A549 (cell line): ENCODE measurements at regions not wholly inside any gene's neighbourhood (a gene's known extent, or its start where the extent isn't known, plus 50 kb on each side); places are given as distances from the start of the nearest gene placed in this dataset.
A peak's percentile ranks its signal among the peaks of the same experiment; 100 is the strongest.

Source experiments
- ATAC-seq, 2 experiments: fragments of 200-7000 bp in 1 of 2; fragments of >200 bp in 1 of 2; cut with Nextera tagmentation in 1 of 2; cut with Tn5 transposase in 1 of 2; 3 replicates each; pipeline versions ENCODE4 v1.8.0 to v1.9.1; 2018 to 2020; ENCODE audit warnings: mild to moderate bottlenecking in 1 of 2, moderate library complexity in 1 of 2
- CTCF ChIA-PET: fragments of 300-600 bp; sonication (Branson Sonifier 250); formaldehyde crosslinking; extraction: SDS; loops from one replicate; lab custom pipeline; 2021; ENCODE audit warnings: antibody characterized with exemption, inconsistent platforms; lab: Yijun Ruan, JAX
- POLR2A ChIA-PET: fragments of 350-600 bp; formaldehyde crosslinking; extraction: SDS; loops from one replicate; lab custom pipeline; 2021; ENCODE audit warnings: antibody characterized with exemption, inconsistent platforms; lab: Yijun Ruan, JAX
- DNase-seq, 2 experiments: peaks; one replicate each; pipeline versions ENCODE4 v3.0.0 to v3.0.0-alpha.2; 2011 to 2016; ENCODE audit warnings: low read depth in 1 of 2, low spot score in 1 of 2
- FAIRE-seq: peaks from 2 replicates; lab custom pipeline; 2011; peaks lifted over from hg19 to GRCh38; lab: Jason Lieb, UNC
- H3K27ac ChIP-seq, 2 experiments: fragments of >200 bp; sonication (Bioruptor Twin); formaldehyde crosslinking; 3 replicates each; pipeline ENCODE4 v1.5.1; 2016 to 2017
- H3K4me1 ChIP-seq: fragments of >200 bp; sonication (Bioruptor Twin); formaldehyde crosslinking; 3 replicates; pipeline ENCODE4 v1.6.1; 2016
- H3K4me2 ChIP-seq: fragments of >200 bp; sonication (Bioruptor Twin); formaldehyde crosslinking; 3 replicates; pipeline ENCODE4 v1.6.1; 2016
- H3K4me3 ChIP-seq: fragments of >200 bp; sonication (Bioruptor Twin); formaldehyde crosslinking; 3 replicates; pipeline ENCODE4 v1.5.1; 2016
- H3K9me3 ChIP-seq: fragments of >200 bp; sonication (Bioruptor Twin); formaldehyde crosslinking; 3 replicates; pipeline ENCODE4 v1.6.1; 2016
- BHLHE40 ChIP-seq: IDR thresholded peaks from 2 replicates; pipeline ENCODE4 v1.6.1; 2012; ENCODE audit warnings: low read depth, low read length, inconsistent platforms
- CBX2 ChIP-seq: fragments of 200-600 bp; sonication (generic); IDR thresholded peaks from 2 replicates; pipeline ENCODE4 v1.6.1; 2016; ENCODE audit warnings: low read depth, mild to moderate bottlenecking, borderline replicate concordance
- CBX8 ChIP-seq: fragments of 200-600 bp; sonication (generic); IDR thresholded peaks from 2 replicates; pipeline ENCODE4 v1.6.1; 2016
- CEBPB ChIP-seq, 2 experiments: fragments of >200 bp in 1 of 2; sonication (Bioruptor Twin) in 1 of 2; formaldehyde crosslinking in 1 of 2; IDR thresholded peaks; 2 replicates each; pipeline ENCODE4 v1.6.1; 2012 to 2016
- CHD4 ChIP-seq: fragments of 200-600 bp; sonication (generic); IDR thresholded peaks from 2 replicates; pipeline ENCODE4 v1.6.1; 2016; ENCODE audit warnings: antibody characterized with exemption, mild to moderate bottlenecking, borderline replicate concordance
- EHF ChIP-seq: fragments of 250-450 bp; sonication (Bioruptor Pico); IDR thresholded peaks from 2 replicates; pipeline ENCODE4 v1.5.0; 2020; ENCODE audit warnings: mild to moderate bottlenecking
- EHMT2 ChIP-seq: fragments of 200-600 bp; sonication (generic); IDR thresholded peaks from 2 replicates; pipeline ENCODE4 v1.6.1; 2016; ENCODE audit warnings: antibody characterized with exemption, low read depth, mild to moderate bottlenecking, moderate library complexity
- FOSB ChIP-seq: fragments of 250-450 bp; sonication (Bioruptor Pico); IDR thresholded peaks from 2 replicates; pipeline ENCODE4 v1.5.0; 2020; ENCODE audit warnings: mild to moderate bottlenecking, moderate library complexity
- FOSL2 ChIP-seq, 2 experiments: fragments of 450-650 bp in 1 of 2; fragments of >200 bp in 1 of 2; sonication (Bioruptor Twin) in 1 of 2; formaldehyde crosslinking; IDR thresholded peaks; 2 replicates each; pipeline versions ENCODE4 v1.5.0 to v1.6.1; 2016 to 2020; ENCODE audit warnings: mild to moderate bottlenecking in 1 of 2, moderate library complexity in 1 of 2
- FOXS1 ChIP-seq: fragments of 250-450 bp; sonication (Bioruptor Pico); IDR thresholded peaks from 2 replicates; pipeline ENCODE4 v1.5.0; 2020; ENCODE audit warnings: mild to moderate bottlenecking, moderate library complexity
- GATA3 ChIP-seq: IDR thresholded peaks from 2 replicates; pipeline ENCODE4 v1.6.1; 2012; ENCODE audit warnings: borderline replicate concordance
- HDAC2 ChIP-seq: fragments of 200-600 bp; sonication (generic); IDR thresholded peaks from 2 replicates; pipeline ENCODE4 v1.6.1; 2016
- HEYL ChIP-seq: fragments of 250-450 bp; sonication (Bioruptor Pico); IDR thresholded peaks from 2 replicates; pipeline ENCODE4 v1.8.0; 2021; ENCODE audit warnings: mild to moderate bottlenecking, moderate library complexity
- HMGXB4 ChIP-seq: fragments of 250-450 bp; sonication (Bioruptor Pico); IDR thresholded peaks from 2 replicates; pipeline ENCODE4 v1.5.0; 2021; ENCODE audit warnings: mild to moderate bottlenecking, moderate library complexity, borderline replicate concordance
- HOXA7 ChIP-seq: fragments of 250-450 bp; sonication (Bioruptor Pico); IDR thresholded peaks from 2 replicates; pipeline ENCODE4 v1.5.0; 2020; ENCODE audit warnings: mild to moderate bottlenecking, moderate library complexity
- JUN ChIP-seq, 2 experiments: fragments of >200 bp; sonication (Bioruptor Twin); formaldehyde crosslinking; IDR thresholded peaks; 2 replicates in 1 of 2; 3 replicates in 1 of 2; pipeline ENCODE4 v1.6.1; 2016 to 2017
- JUNB ChIP-seq: fragments of >200 bp; sonication (Bioruptor Twin); formaldehyde crosslinking; IDR thresholded peaks from 2 replicates; pipeline ENCODE4 v1.6.1; 2016
- KDM1A ChIP-seq: fragments of 200-600 bp; sonication (generic); IDR thresholded peaks from 2 replicates; pipeline ENCODE4 v1.6.1; 2016; ENCODE audit warnings: low read depth, mild to moderate bottlenecking
- KDM5A ChIP-seq: fragments of 200-600 bp; sonication (generic); IDR thresholded peaks from 2 replicates; pipeline ENCODE4 v1.6.1; 2016; ENCODE audit warnings: antibody characterized with exemption, mild to moderate bottlenecking
- MAFK ChIP-seq: fragments of 450-650 bp; IDR thresholded peaks from 2 replicates; pipeline ENCODE4 v1.6.1; 2014; ENCODE audit not compliant: partially characterized antibody
- MYC ChIP-seq: IDR thresholded peaks from 2 replicates; pipeline ENCODE4 v1.6.1; 2012; ENCODE audit warnings: mild to moderate bottlenecking, inconsistent platforms, low read length, improper control_type of control experiment, borderline replicate concordance
- NFE2L2 ChIP-seq: fragments of 150-350 bp; conservative IDR thresholded peaks from 2 replicates; pipeline ENCODE4 v1.6.1; 2014; ENCODE audit warnings: low read length
- PHF8 ChIP-seq: fragments of 200-600 bp; sonication (generic); IDR thresholded peaks from 2 replicates; pipeline ENCODE4 v1.6.1; 2016; ENCODE audit warnings: low read depth, mild to moderate bottlenecking, antibody characterized with exemption, moderate library complexity, borderline replicate concordance
- POLR2A ChIP-seq: IDR thresholded peaks from 2 replicates; pipeline ENCODE4 v1.6.1; 2012; ENCODE audit warnings: mild to moderate bottlenecking, low read length
- POLR2AphosphoS2 ChIP-seq: conservative IDR thresholded peaks from 2 replicates; pipeline ENCODE4 v1.6.1; 2012; ENCODE audit warnings: low read length, improper control_type of control experiment, inconsistent platforms
- RAD21 ChIP-seq, 2 experiments: fragments of >200 bp in 1 of 2; sonication (Bioruptor Twin) in 1 of 2; formaldehyde crosslinking in 1 of 2; IDR thresholded peaks in 1 of 2; conservative IDR thresholded peaks in 1 of 2; 2 replicates in 1 of 2; 3 replicates in 1 of 2; pipeline ENCODE4 v1.6.1; 2012 to 2018; ENCODE audit warnings: inconsistent platforms in 1 of 2
- RARB ChIP-seq: fragments of 250-450 bp; sonication (Bioruptor Pico); IDR thresholded peaks from 2 replicates; pipeline ENCODE4 v1.8.0; 2021; ENCODE audit warnings: mild to moderate bottlenecking, moderate library complexity
- RNF2 ChIP-seq: fragments of 200-600 bp; sonication (generic); IDR thresholded peaks from 2 replicates; pipeline ENCODE4 v1.6.1; 2016; ENCODE audit warnings: low read depth, mild to moderate bottlenecking, antibody characterized with exemption, moderate library complexity, borderline replicate concordance
- SMC3 ChIP-seq: fragments of >200 bp; sonication (Bioruptor Twin); formaldehyde crosslinking; IDR thresholded peaks from 3 replicates; pipeline ENCODE4 v1.6.1; 2018; ENCODE audit warnings: inconsistent platforms
- SREBF2 ChIP-seq: fragments of 450-650 bp; IDR thresholded peaks from 2 replicates; pipeline ENCODE4 v1.6.1; 2014; ENCODE audit warnings: mild to moderate bottlenecking, moderate library complexity
- TFCP2L1 ChIP-seq: fragments of 250-450 bp; sonication (Bioruptor Pico); IDR thresholded peaks from 2 replicates; pipeline ENCODE4 v1.5.0; 2021; ENCODE audit warnings: mild to moderate bottlenecking
- TP53 ChIP-seq: fragments of 250-450 bp; sonication (Bioruptor Pico); IDR thresholded peaks from 2 replicates; pipeline ENCODE4 v1.5.0; 2021; ENCODE audit warnings: mild to moderate bottlenecking, moderate library complexity
- USF2 ChIP-seq: fragments of 450-650 bp; IDR thresholded peaks from 2 replicates; pipeline ENCODE4 v1.6.1; 2014; ENCODE audit warnings: antibody characterized with exemption
- ZFP36 ChIP-seq: fragments of 450-650 bp; IDR thresholded peaks from 2 replicates; pipeline ENCODE4 v1.6.1; 2014; ENCODE audit warnings: borderline replicate concordance; ENCODE audit not compliant: partially characterized antibody
- WGBS: methylation state at CpG from one replicate; pipeline ENCODE4 v1.1.6; 2017; ENCODE audit errors: missing lambda C conversion rate; 5-methylcytosine and 5-hydroxymethylcytosine counted together
- TF ChIP-seq, protein P1 (sequence below): IDR thresholded peaks from 2 replicates; pipeline ENCODE4 v1.6.1; 2012
- TF ChIP-seq, protein P2 (sequence below): IDR thresholded peaks from 2 replicates; pipeline ENCODE4 v1.6.1; 2012
- TF ChIP-seq, protein P3 (sequence below): fragments of >200 bp; sonication (Bioruptor Twin); formaldehyde crosslinking; IDR thresholded peaks from 2 replicates; pipeline ENCODE4 v1.6.1; 2016
- TF ChIP-seq, protein P4 (sequence below): fragments of 250-450 bp; sonication (Bioruptor Pico); IDR thresholded peaks from 2 replicates; pipeline ENCODE4 v1.5.0; 2020; ENCODE audit warnings: low read depth, mild to moderate bottlenecking, moderate library complexity

DNA sequence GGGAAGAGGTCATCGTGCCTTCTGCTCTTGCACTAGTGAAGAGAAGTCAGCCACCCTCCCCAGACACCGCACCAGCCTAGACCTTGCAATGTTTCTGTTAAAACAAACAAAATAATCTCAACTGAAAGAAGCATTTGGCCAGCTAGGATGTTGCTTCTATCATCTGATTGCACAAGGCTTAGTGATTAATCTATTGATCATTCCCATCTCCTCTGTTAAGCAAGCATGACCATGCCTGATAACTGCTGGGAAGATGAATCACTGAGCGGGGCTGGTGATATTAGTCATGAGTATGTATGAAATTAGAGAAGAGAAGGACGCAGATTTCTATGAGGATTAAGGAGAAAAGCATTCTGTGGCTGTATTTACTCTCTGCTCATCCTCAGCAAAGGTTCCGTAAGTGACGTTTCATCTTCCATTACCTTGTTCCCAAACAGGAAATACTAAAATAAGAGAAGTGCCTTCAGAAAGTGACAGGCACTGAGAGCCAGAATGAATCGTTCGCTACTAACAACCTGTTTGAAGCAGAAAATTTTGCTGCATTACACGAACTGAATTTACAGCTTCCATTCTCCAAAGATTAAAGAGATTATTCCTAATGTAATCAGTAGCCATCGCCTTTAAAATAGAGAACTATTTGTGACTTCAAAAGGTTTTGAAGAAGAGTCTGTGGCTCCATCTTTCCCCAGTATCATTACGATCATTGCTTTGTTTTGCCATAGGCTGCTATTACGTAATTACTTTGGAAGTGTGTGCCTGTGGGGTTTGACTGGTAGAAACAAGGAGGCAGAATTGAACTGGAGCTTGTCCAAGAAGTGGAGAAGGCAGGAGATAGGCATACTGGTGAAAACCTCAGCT is 219.1 kb downstream of the MED10 start:
- peaks cover 7% of the 10 kb centered on the region; the same call in 1 of the 3 replicates for H3K9me3 ChIP-seq
- H3K27ac ChIP-seq = peak overlapping the region; percentile 89 to 96
- DNase-seq (peak; percentile 75 to 95), FAIRE-seq (peak; percentile 99), ATAC-seq (peak; percentile 93 to 95)
- POLR2A ChIA-PET = interaction anchor here (1.2 kb wide), 1 partner anchor 272 kb away, joined by 3 read pairs; no protein-coding TSS in a partner anchor
- CTCF ChIA-PET = interaction anchor here (0.7 kb wide), 1 partner anchor 111 kb away, joined by 3 read pairs; no protein-coding TSS in a partner anchor
- H3K4me3 ChIP-seq = peak overlapping the region; percentile 25
- H3K4me1 ChIP-seq = peaks cover 43% of the 10 kb centered on the region
- H3K4me2 ChIP-seq = peak overlapping the region; percentile 96
- WGBS = 3% methylated on average over 12 of the region's 12 CpGs
- TF ChIP-seq USF2 (no peak), HDAC2 (no peak), GATA3 (peak; percentile 98), SREBF2 (no peak), FOSB (no peak), TP53 (CRISPR knock-in tag) (no peak), FOSL2 (IDR thresholded peaks at IDR 0.05) (peak; percentile 100), FOSL2 (CRISPR knock-in tag; IDR thresholded peaks at IDR 0.05) (peak; percentile 99), JUNB (peak; percentile 100), TFCP2L1 (CRISPR knock-in tag) (no peak), FOXS1 (no peak; the same call in 1 of the 2 replicates), PHF8 (no peak), NFE2L2 (no peak), SMC3 (peak; percentile 44; the same call in 2 of the 3 replicates), KDM5A (no peak), JUN (IDR thresholded peaks at IDR 0.05) (peak; percentile 97 to 98), HEYL (CRISPR knock-in tag) (no peak), CEBPB (IDR thresholded peaks at IDR 0.05) (peak; percentile 99 to 100), RARB (CRISPR knock-in tag) (no peak), CBX8 (no peak), EHMT2 (no peak), POLR2A (no peak), ZFP36 (no peak), EHF (no peak), RNF2 (no peak), KDM1A (no peak), HOXA7 (no peak), CHD4 (no peak), MYC (no peak), POLR2AphosphoS2 (no peak), CBX2 (no peak), RAD21 (conservative IDR thresholded peaks at IDR 0.05 in 1 of 2, IDR thresholded peaks at IDR 0.05 in 1 of 2) (peak; percentile 36 to 63), BHLHE40 (no peak), MAFK (peak; percentile 68), HMGXB4 (CRISPR knock-in tag) (no peak)
- TF ChIP-seq, protein P1, sequence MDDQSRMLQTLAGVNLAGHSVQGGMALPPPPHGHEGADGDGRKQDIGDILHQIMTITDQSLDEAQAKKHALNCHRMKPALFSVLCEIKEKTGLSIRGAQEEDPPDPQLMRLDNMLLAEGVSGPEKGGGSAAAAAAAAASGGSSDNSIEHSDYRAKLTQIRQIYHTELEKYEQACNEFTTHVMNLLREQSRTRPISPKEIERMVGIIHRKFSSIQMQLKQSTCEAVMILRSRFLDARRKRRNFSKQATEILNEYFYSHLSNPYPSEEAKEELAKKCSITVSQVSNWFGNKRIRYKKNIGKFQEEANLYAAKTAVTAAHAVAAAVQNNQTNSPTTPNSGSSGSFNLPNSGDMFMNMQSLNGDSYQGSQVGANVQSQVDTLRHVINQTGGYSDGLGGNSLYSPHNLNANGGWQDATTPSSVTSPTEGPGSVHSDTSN = peak; percentile 76
- TF ChIP-seq, protein P2, sequence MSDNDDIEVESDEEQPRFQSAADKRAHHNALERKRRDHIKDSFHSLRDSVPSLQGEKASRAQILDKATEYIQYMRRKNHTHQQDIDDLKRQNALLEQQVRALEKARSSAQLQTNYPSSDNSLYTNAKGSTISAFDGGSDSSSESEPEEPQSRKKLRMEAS = peak; percentile 88
- TF ChIP-seq, protein P3, sequence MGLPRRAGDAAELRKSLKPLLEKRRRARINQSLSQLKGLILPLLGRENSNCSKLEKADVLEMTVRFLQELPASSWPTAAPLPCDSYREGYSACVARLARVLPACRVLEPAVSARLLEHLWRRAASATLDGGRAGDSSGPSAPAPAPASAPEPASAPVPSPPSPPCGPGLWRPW = peak; percentile 91
- TF ChIP-seq, protein P4, sequence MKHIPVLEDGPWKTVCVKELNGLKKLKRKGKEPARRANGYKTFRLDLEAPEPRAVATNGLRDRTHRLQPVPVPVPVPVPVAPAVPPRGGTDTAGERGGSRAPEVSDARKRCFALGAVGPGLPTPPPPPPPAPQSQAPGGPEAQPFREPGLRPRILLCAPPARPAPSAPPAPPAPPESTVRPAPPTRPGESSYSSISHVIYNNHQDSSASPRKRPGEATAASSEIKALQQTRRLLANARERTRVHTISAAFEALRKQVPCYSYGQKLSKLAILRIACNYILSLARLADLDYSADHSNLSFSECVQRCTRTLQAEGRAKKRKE (CRISPR knock-in tag) = no peak
